A549 (cell line): ENCODE measurements at regions not wholly inside any gene's neighbourhood (a gene's known extent, or its start where the extent isn't known, plus 50 kb on each side); places are given as distances from the start of the nearest gene placed in this dataset.

Experiments used
- CTCF ChIP-seq: fragments of >200 bp; sonication (Bioruptor Twin); formaldehyde crosslinking; IDR thresholded peaks from 3 replicates; pipeline ENCODE4 v1.5.1; 2016
- PBX3 ChIP-seq: IDR thresholded peaks from 2 replicates; pipeline ENCODE4 v1.6.1; 2012
- POLR2A ChIP-seq: IDR thresholded peaks from 2 replicates; pipeline ENCODE4 v1.6.1; 2012; ENCODE audit warnings: mild to moderate bottlenecking, low read length

GRCh38 chr14:86539361-86540070 lies 1009.6 kb downstream of the FLRT2 start:
- TF ChIP-seq PBX3: no peak
- TF ChIP-seq POLR2A: no peak
- TF ChIP-seq CTCF: no peak
